HL-60 (cell line): ENCODE measurements at regions not wholly inside any gene's neighbourhood (a gene's known extent, or its start where the extent isn't known, plus 50 kb on each side); places are given as distances from the start of the nearest gene placed in this dataset.

Experiments
- SPI1 ChIP-seq: IDR thresholded peaks from 2 replicates; pipeline ENCODE4 v1.6.1; 2012; ENCODE audit warnings: low read depth, mild to moderate bottlenecking, borderline replicate concordance
- TF ChIP-seq, protein P1 (sequence below): IDR thresholded peaks from one replicate; pipeline ENCODE4 v1.5.1; 2011; ENCODE audit warnings: low read length, control low read depth, inconsistent platforms; ENCODE audit not compliant: insufficient read depth

- TF ChIP-seq, protein P1, sequence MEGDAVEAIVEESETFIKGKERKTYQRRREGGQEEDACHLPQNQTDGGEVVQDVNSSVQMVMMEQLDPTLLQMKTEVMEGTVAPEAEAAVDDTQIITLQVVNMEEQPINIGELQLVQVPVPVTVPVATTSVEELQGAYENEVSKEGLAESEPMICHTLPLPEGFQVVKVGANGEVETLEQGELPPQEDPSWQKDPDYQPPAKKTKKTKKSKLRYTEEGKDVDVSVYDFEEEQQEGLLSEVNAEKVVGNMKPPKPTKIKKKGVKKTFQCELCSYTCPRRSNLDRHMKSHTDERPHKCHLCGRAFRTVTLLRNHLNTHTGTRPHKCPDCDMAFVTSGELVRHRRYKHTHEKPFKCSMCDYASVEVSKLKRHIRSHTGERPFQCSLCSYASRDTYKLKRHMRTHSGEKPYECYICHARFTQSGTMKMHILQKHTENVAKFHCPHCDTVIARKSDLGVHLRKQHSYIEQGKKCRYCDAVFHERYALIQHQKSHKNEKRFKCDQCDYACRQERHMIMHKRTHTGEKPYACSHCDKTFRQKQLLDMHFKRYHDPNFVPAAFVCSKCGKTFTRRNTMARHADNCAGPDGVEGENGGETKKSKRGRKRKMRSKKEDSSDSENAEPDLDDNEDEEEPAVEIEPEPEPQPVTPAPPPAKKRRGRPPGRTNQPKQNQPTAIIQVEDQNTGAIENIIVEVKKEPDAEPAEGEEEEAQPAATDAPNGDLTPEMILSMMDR, result no peak
- no peak for TF ChIP-seq SPI1
Observed at GRCh38 chr2:6497048-6497447, 368.7 kb downstream of the CMPK2 start.
